Hepatocyte (in vitro differentiated cells): ENCODE measurements at regions not wholly inside any gene's neighbourhood (a gene's known extent, or its start where the extent isn't known, plus 50 kb on each side); places are given as distances from the start of the nearest gene placed in this dataset. TPM values are rescaled to one million over a fixed set of nuclear protein-coding genes. Genes with fewer than 3 reads are reported as not detected.

Experiments used
- DNase-seq: peaks from one replicate; pipeline ENCODE4 v3.0.0-alpha.2; 2016; ENCODE audit warnings: low spot score
- H2AFZ ChIP-seq: fragments of 200-600 bp; sonication (generic); 2 replicates; pipeline ENCODE4 v1.6.0; 2016; ENCODE audit warnings: antibody characterized with exemption, mild to moderate bottlenecking
- H3K27ac ChIP-seq: fragments of 200-600 bp; sonication (generic); 2 replicates; pipeline ENCODE4 v1.5.1; 2016; ENCODE audit warnings: mild to moderate bottlenecking
- H3K27me3 ChIP-seq: fragments of 200-600 bp; sonication (generic); 2 replicates; pipeline ENCODE4 v1.6.1; 2016
- H3K36me3 ChIP-seq: fragments of 200-600 bp; sonication (generic); replicated peaks from 2 replicates; pipeline ENCODE4 v1.5.1; 2016; ENCODE audit warnings: low read depth; ENCODE audit not compliant: insufficient read depth
- H3K4me1 ChIP-seq: fragments of 200-600 bp; sonication (generic); 2 replicates; pipeline ENCODE4 v1.5.1; 2016; ENCODE audit warnings: mild to moderate bottlenecking, moderate library complexity; ENCODE audit not compliant: insufficient read depth
- H3K4me2 ChIP-seq: fragments of 200-600 bp; sonication (generic); 2 replicates; pipeline ENCODE4 v1.6.0; 2016
- H3K4me3 ChIP-seq: fragments of 200-600 bp; sonication (generic); 2 replicates; pipeline ENCODE4 v1.5.1; 2016; ENCODE audit warnings: mild to moderate bottlenecking
- H3K79me2 ChIP-seq: fragments of 200-600 bp; sonication (generic); 2 replicates; pipeline ENCODE4 v1.6.0; 2017; ENCODE audit warnings: mild to moderate bottlenecking
- H3K9me2 ChIP-seq: fragments of 200-600 bp; sonication (generic); replicated peaks from 2 replicates; pipeline ENCODE4 v1.6.0; 2017; ENCODE audit warnings: mild to moderate bottlenecking; ENCODE audit not compliant: insufficient read depth
- H3K9me3 ChIP-seq: fragments of 200-600 bp; sonication (generic); 2 replicates; pipeline ENCODE4 v1.5.1; 2016; ENCODE audit warnings: low read depth, mild to moderate bottlenecking
- H4K20me1 ChIP-seq: fragments of 200-600 bp; sonication (generic); 2 replicates; pipeline ENCODE4 v1.6.0; 2016; ENCODE audit warnings: mild to moderate bottlenecking; ENCODE audit not compliant: insufficient read depth, poor library complexity, severe bottlenecking
- CTCF ChIP-seq: fragments of 200-600 bp; sonication (generic); IDR thresholded peaks from 2 replicates; pipeline ENCODE4 v1.5.1; 2016; ENCODE audit warnings: antibody characterized with exemption, mild to moderate bottlenecking; ENCODE audit not compliant: poor library complexity
- EZH2 ChIP-seq: fragments of 200-600 bp; sonication (generic); IDR thresholded peaks from 2 replicates; pipeline ENCODE4 v1.6.1; 2016; ENCODE audit warnings: antibody characterized with exemption, mild to moderate bottlenecking, borderline replicate concordance
- EZH2phosphoT487 ChIP-seq: fragments of 200-600 bp; sonication (generic); IDR thresholded peaks from one replicate; pipeline ENCODE4 v1.6.1; 2018; ENCODE audit warnings: antibody characterized with exemption, mild to moderate bottlenecking, low read depth, moderate library complexity; ENCODE audit not compliant: unreplicated experiment, severe bottlenecking
- WGBS: methylation state at CpG from one replicate; pipeline ENCODE4 v1.1.6; 2016; ENCODE audit warnings: low lambda C conversion rate; ENCODE audit errors: missing lambda C conversion rate; 5-methylcytosine and 5-hydroxymethylcytosine counted together
- microRNA-seq: library from miRNA; unstranded; fragments of <30 nt; microRNA quantifications from one replicate; pipeline ENCODE4, GENCODE V29; 2017
- small RNA-seq: library from RNA; depleted of rRNA; stranded (forward); fragments of <200 nt; gene quantifications from one replicate; pipeline ENCODE3, GENCODE V24; 2014

- no peaks in the 10 kb centered on the region for H4K20me1 ChIP-seq
- no peak overlapping the region for H3K4me2 ChIP-seq
- H3K9me2 ChIP-seq = no peaks in the 10 kb centered on the region
- H3K4me3 ChIP-seq = no peak overlapping the region
- TF ChIP-seq EZH2 = no peak
- TF ChIP-seq CTCF = no peak
- no peak for TF ChIP-seq EZH2phosphoT487
- H3K27ac ChIP-seq = no peak overlapping the region
- no peaks in the 10 kb centered on the region for H3K9me3 ChIP-seq
- no peak overlapping the region for H2AFZ ChIP-seq
- WGBS = 78% methylated on average over 3 of the region's 3 CpGs
- no peaks in the 10 kb centered on the region for H3K36me3 ChIP-seq
- no peaks in the 10 kb centered on the region for H3K4me1 ChIP-seq
- DNase-seq = no peak
- no peaks in the 10 kb centered on the region for H3K27me3 ChIP-seq
- no peaks in the 10 kb centered on the region for H3K79me2 ChIP-seq
These were observed 538.8 kb downstream of the PLXDC2 start for GRCh38 chr10:20355011-20355410.

- DNase-seq = no peak
- Histone ChIP-seq H3K79me2 (no peaks in the 10 kb centered on the region), H3K9me3 (no peaks in the 10 kb centered on the region), H3K4me2 (no peak overlapping the region), H3K27me3 (no peaks in the 10 kb centered on the region), H2AFZ (no peak overlapping the region), H3K27ac (no peak overlapping the region), H3K4me3 (no peak overlapping the region), H3K4me1 (no peaks in the 10 kb centered on the region), H3K36me3 (no peaks in the 10 kb centered on the region), H3K9me2 (no peaks in the 10 kb centered on the region), H4K20me1 (no peaks in the 10 kb centered on the region)
- TF ChIP-seq EZH2phosphoT487 = no peak
- WGBS = 84% methylated on average over 1 of the region's 1 CpG
These were observed 537.9 kb downstream of the PLXDC2 start for GRCh38 chr10:20354166-20354565.

GRCh38 chr10:20350509-20350908 lies 534.3 kb downstream of the PLXDC2 start:
- Histone ChIP-seq H3K4me1 (no peaks in the 10 kb centered on the region), H3K79me2 (no peaks in the 10 kb centered on the region), H3K27me3 (no peaks in the 10 kb centered on the region), H3K27ac (no peak overlapping the region), H3K9me2 (no peaks in the 10 kb centered on the region), H3K36me3 (no peaks in the 10 kb centered on the region), H3K4me2 (no peak overlapping the region), H3K9me3 (no peaks in the 10 kb centered on the region), H2AFZ (no peak overlapping the region), H3K4me3 (no peak overlapping the region), H4K20me1 (no peaks in the 10 kb centered on the region)
- no peak for DNase-seq
- TF ChIP-seq EZH2phosphoT487 = no peak
- TF ChIP-seq EZH2 = no peak
- TF ChIP-seq CTCF = no peak
- 91% methylated on average over 2 of the region's 2 CpGs for WGBS

GRCh38 chr10:20343036-20343435 lies 526.8 kb downstream of the PLXDC2 start:
- no peak overlapping the region for H3K27ac ChIP-seq
- no peak overlapping the region for H3K4me3 ChIP-seq
- no peaks in the 10 kb centered on the region for H4K20me1 ChIP-seq
- DNase-seq = no peak
- H3K27me3 ChIP-seq = no peaks in the 10 kb centered on the region
- H3K36me3 ChIP-seq = no peaks in the 10 kb centered on the region
- no peaks in the 10 kb centered on the region for H3K79me2 ChIP-seq
- H3K9me2 ChIP-seq = no peaks in the 10 kb centered on the region
- H3K4me2 ChIP-seq = no peak overlapping the region
- no peak overlapping the region for H2AFZ ChIP-seq
- H3K9me3 ChIP-seq = no peaks in the 10 kb centered on the region
- TF ChIP-seq EZH2 = no peak
- TF ChIP-seq CTCF = no peak
- TF ChIP-seq EZH2phosphoT487 = no peak
- WGBS = 87% methylated on average over 3 of the region's 3 CpGs
- no peaks in the 10 kb centered on the region for H3K4me1 ChIP-seq

Small RNA genes in the stretch of these regions (microRNA-seq; reads per million reads assigned to microRNA genes)
- not detected for gene MIR4675

Small RNA genes in the stretch of these regions (small RNA-seq; reads per million reads assigned to genes)
- gene AL590032.1 (not detected), gene MIR4675 (not detected)
